CD14-positive monocyte (primary cell): ENCODE measurements at regions not wholly inside any gene's neighbourhood (a gene's known extent, or its start where the extent isn't known, plus 50 kb on each side); places are given as distances from the start of the nearest gene placed in this dataset.

Experiments
- DNase-seq, 3 donors: peaks; one replicate each; pipeline ENCODE4 v3.0.0-alpha.2; 2011 to 2022
- H2AFZ ChIP-seq: 2 replicates; pipeline ENCODE4 v1.6.0; 2012; ENCODE audit warnings: mild to moderate bottlenecking, low read depth, low read length, inconsistent platforms; ENCODE audit not compliant: insufficient read depth, poor library complexity, severe bottlenecking
- H3K27ac ChIP-seq, 2 donors: 1 replicate in 1 of 2; 2 replicates in 1 of 2; pipeline ENCODE4 v1.5.1; 2012 to 2013; ENCODE audit warnings: low read length in 2 of 2, control low read depth in 1 of 2, inconsistent platforms in 1 of 2, low read depth in 1 of 2, mild to moderate bottlenecking in 1 of 2
- H3K27me3 ChIP-seq, 2 donors: one replicate each; pipeline versions ENCODE4 v1.6.0 to v1.6.1; 2011 to 2013; ENCODE audit warnings: low read length in 2 of 2; ENCODE audit not compliant: control insufficient read depth in 2 of 2, insufficient read depth in 2 of 2
- H3K36me3 ChIP-seq, 2 donors: replicated peaks in 1 of 2; 1 replicate in 1 of 2; 2 replicates in 1 of 2; pipeline versions ENCODE4 v1.5.1 to v1.6.1; 2012 to 2013; ENCODE audit warnings: low read length in 2 of 2, control low read depth in 1 of 2, inconsistent platforms in 1 of 2, mild to moderate bottlenecking in 1 of 2; ENCODE audit not compliant: insufficient read depth in 2 of 2, control insufficient read depth in 1 of 2
- H3K4me1 ChIP-seq, 2 donors: 1 replicate in 1 of 2; 2 replicates in 1 of 2; pipeline versions ENCODE4 v1.5.1 to v1.6.1; 2012 to 2013; ENCODE audit warnings: low read length in 2 of 2, control low read depth in 1 of 2, inconsistent platforms in 1 of 2, mild to moderate bottlenecking in 1 of 2, moderate library complexity in 1 of 2; ENCODE audit not compliant: insufficient read depth in 2 of 2, control insufficient read depth in 1 of 2
- H3K4me2 ChIP-seq: replicated peaks from 2 replicates; pipeline ENCODE3; 2012; ENCODE audit warnings: low read length, moderate library complexity, mild to moderate bottlenecking; ENCODE audit not compliant: poor library complexity, severe bottlenecking; ENCODE audit errors: extremely low read depth
- H3K4me3 ChIP-seq, 3 experiments: fragments of 200-600 bp in 1 of 3; sonication (generic) in 1 of 3; replicated peaks in 1 of 3; 1 replicate in 2 of 3; 2 replicates in 1 of 3; pipeline ENCODE4 v1.5.1; 2011 to 2013; ENCODE audit warnings: low read length in 3 of 3, mild to moderate bottlenecking in 3 of 3, control low read depth in 2 of 3, low read depth in 2 of 3, inconsistent platforms in 1 of 3, moderate library complexity in 1 of 3
- H3K79me2 ChIP-seq: 2 replicates; pipeline ENCODE4 v1.6.0; 2012; ENCODE audit warnings: mild to moderate bottlenecking, control low read depth, inconsistent platforms, low read length, moderate library complexity; ENCODE audit not compliant: insufficient read depth
- H3K9ac ChIP-seq: 2 replicates; pipeline ENCODE4 v1.6.0; 2017; ENCODE audit warnings: low read length, mild to moderate bottlenecking; ENCODE audit not compliant: insufficient read depth, poor library complexity, severe bottlenecking
- H3K9me3 ChIP-seq, 2 donors: replicated peaks in 1 of 2; 1 replicate in 1 of 2; 2 replicates in 1 of 2; pipeline versions ENCODE4 v1.5.1 to v1.6.1; 2012 to 2013; ENCODE audit warnings: low read length in 2 of 2, control low read depth in 1 of 2; ENCODE audit not compliant: control insufficient read depth in 1 of 2, insufficient read depth in 1 of 2
- H4K20me1 ChIP-seq: 2 replicates; pipeline ENCODE4 v1.6.0; 2012; ENCODE audit warnings: mild to moderate bottlenecking, low read length, control low read depth, moderate library complexity; ENCODE audit not compliant: insufficient read depth
- H3K27ac Mint-ChIP-seq, 7 donors: one replicate each; pipeline ENCODE4 v1.8.0; 2020; ENCODE audit warnings: mild to moderate bottlenecking in 7 of 7, mixed read lengths in 7 of 7, moderate library complexity in 6 of 7, inconsistent platforms in 2 of 7
- H3K27me3 Mint-ChIP-seq, 3 donors: one replicate each; pipeline ENCODE4 v1.8.0; 2021 to 2022; ENCODE audit warnings: low read depth in 3 of 3, mild to moderate bottlenecking in 3 of 3, mixed read lengths in 3 of 3, moderate library complexity in 3 of 3, inconsistent platforms in 1 of 3
- H3K36me3 Mint-ChIP-seq, 2 donors: one replicate each; pipeline ENCODE4 v1.8.0; 2020; ENCODE audit warnings: mixed read lengths in 2 of 2, inconsistent platforms in 1 of 2, mild to moderate bottlenecking in 1 of 2
- H3K4me1 Mint-ChIP-seq: one replicate; pipeline ENCODE4 v1.8.0; 2020; ENCODE audit warnings: mild to moderate bottlenecking, mixed read lengths
- H3K4me3 Mint-ChIP-seq, 2 donors: one replicate each; pipeline ENCODE4 v1.8.0; 2020; ENCODE audit warnings: mild to moderate bottlenecking in 2 of 2, mixed read lengths in 2 of 2, moderate library complexity in 1 of 2
- H3K9me3 Mint-ChIP-seq, 7 donors: one replicate each; pipeline ENCODE4 v1.8.0; 2020 to 2022; ENCODE audit warnings: mixed read lengths in 7 of 7, mild to moderate bottlenecking in 6 of 7, moderate library complexity in 6 of 7, inconsistent platforms in 2 of 7
- WGBS: methylation state at CpG from one replicate; pipeline ENCODE4 v1.1.5; 2013; ENCODE audit warnings: missing lambda C conversion rate; ENCODE audit not compliant: insufficient coverage; 5-methylcytosine and 5-hydroxymethylcytosine counted together
- intact Hi-C, 2 donors: fragments of 100-400 bp; cut with micrococcal nuclease; formaldehyde crosslinking; loops; one replicate each; pipeline versions ENCODE4 v1.15.0 to v1.15.1; 2023
- TF ChIP-seq, protein P1 (sequence below): fragments of 200-600 bp; IDR thresholded peaks from one replicate; pipeline ENCODE4 v1.8.0; 2022; ENCODE audit warnings: antibody characterized with exemption, mild to moderate bottlenecking

DNA sequence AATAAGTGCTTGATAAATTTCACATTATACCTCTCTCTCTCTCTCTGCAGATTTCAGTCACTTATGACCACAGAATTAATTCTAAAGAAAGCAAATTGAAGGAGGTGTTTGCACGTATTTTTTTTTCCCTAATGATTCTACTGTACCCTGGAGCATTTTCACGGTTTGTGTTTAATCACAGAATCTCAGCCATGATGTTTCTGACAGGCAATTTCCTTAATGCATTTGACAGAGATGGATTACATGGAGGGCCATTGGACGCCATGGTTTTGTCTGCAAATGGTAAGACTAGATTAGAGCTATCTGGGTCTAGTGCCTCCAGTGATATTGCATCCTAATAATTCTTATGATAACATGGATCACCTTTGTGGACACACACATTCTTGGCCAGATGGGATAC, 147.5 kb upstream of the RBFOX1 start:
- H3K4me1 Mint-ChIP-seq = no peaks in the 10 kb centered on the region
- peaks cover 0 to 2% (median 0%) of the 10 kb centered on the region in 3 donors for H3K27me3 Mint-ChIP-seq
- H3K27me3 ChIP-seq = no peaks in the 10 kb centered on the region
- TF ChIP-seq, protein P1, sequence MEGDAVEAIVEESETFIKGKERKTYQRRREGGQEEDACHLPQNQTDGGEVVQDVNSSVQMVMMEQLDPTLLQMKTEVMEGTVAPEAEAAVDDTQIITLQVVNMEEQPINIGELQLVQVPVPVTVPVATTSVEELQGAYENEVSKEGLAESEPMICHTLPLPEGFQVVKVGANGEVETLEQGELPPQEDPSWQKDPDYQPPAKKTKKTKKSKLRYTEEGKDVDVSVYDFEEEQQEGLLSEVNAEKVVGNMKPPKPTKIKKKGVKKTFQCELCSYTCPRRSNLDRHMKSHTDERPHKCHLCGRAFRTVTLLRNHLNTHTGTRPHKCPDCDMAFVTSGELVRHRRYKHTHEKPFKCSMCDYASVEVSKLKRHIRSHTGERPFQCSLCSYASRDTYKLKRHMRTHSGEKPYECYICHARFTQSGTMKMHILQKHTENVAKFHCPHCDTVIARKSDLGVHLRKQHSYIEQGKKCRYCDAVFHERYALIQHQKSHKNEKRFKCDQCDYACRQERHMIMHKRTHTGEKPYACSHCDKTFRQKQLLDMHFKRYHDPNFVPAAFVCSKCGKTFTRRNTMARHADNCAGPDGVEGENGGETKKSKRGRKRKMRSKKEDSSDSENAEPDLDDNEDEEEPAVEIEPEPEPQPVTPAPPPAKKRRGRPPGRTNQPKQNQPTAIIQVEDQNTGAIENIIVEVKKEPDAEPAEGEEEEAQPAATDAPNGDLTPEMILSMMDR = no peak
- no peak overlapping the region for H3K4me3 ChIP-seq
- intact Hi-C loops = no loop called here
- no peaks in the 10 kb centered on the region for H3K36me3 Mint-ChIP-seq
- H3K27ac ChIP-seq = no peak overlapping the region
- DNase-seq = no peak
- 80% methylated on average over 1 of the region's 3 CpGs for WGBS
- no peak overlapping the region for H2AFZ ChIP-seq
- H3K9ac ChIP-seq = no peak overlapping the region
- no peaks in the 10 kb centered on the region for H3K9me3 ChIP-seq
- no peaks in the 10 kb centered on the region for H3K4me1 ChIP-seq
- H3K4me3 Mint-ChIP-seq = no peak overlapping the region
- no peaks in the 10 kb centered on the region for H3K36me3 ChIP-seq
- H3K79me2 ChIP-seq = no peaks in the 10 kb centered on the region
- H4K20me1 ChIP-seq = no peaks in the 10 kb centered on the region
- H3K4me2 ChIP-seq = no peak overlapping the region
- peaks cover 0 to 6% (median 3%) of the 10 kb centered on the region in 7 donors for H3K9me3 Mint-ChIP-seq
- no peak overlapping the region for H3K27ac Mint-ChIP-seq

DNA sequence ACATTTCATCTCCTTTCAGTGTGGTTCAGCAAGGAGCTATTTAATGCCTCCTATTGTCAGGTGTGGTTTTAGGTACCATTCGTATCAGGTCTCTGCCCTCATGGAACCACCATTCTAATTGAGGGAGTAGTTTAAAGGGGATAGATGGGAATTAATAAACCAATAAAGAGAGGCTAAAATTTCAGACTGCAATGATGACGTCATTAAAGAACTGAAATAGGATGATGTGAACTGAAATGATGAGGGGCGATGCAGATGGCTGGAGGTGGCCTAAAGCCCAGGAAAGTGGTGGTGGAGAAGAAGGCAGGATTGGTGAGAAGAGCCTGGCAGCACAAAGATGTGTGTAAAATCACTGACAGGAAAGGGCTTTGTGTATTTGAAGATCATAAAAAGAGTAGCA, 148.9 kb upstream of the RBFOX1 start:
- intact Hi-C loops = no loop called here
- 94% methylated on average over 2 of the region's 3 CpGs for WGBS
- peaks cover 0 to 4% (median 1%) of the 10 kb centered on the region in 7 donors for H3K9me3 Mint-ChIP-seq
- H3K27me3 Mint-ChIP-seq = peaks cover 0 to 2% (median 0%) of the 10 kb centered on the region in 3 donors
- Histone ChIP-seq H3K4me3 (no peak overlapping the region), H3K79me2 (no peaks in the 10 kb centered on the region), H3K4me2 (no peak overlapping the region), H3K9me3 (no peaks in the 10 kb centered on the region), H3K36me3 (no peaks in the 10 kb centered on the region), H3K9ac (no peak overlapping the region), H3K27me3 (no peaks in the 10 kb centered on the region), H3K4me1 (no peaks in the 10 kb centered on the region), H2AFZ (no peak overlapping the region), H3K27ac (no peak overlapping the region), H4K20me1 (no peaks in the 10 kb centered on the region)
- H3K4me1 Mint-ChIP-seq = no peaks in the 10 kb centered on the region
- H3K36me3 Mint-ChIP-seq = no peaks in the 10 kb centered on the region
- H3K4me3 Mint-ChIP-seq = no peak overlapping the region
- TF ChIP-seq, protein P1 = no peak
- DNase-seq = no peak
- H3K27ac Mint-ChIP-seq = no peak overlapping the region
